ENCODE measurements at regions not wholly inside any gene's neighbourhood (a gene's known extent, or its start where the extent isn't known, plus 50 kb on each side); places are given as distances from the start of the nearest gene placed in this dataset.

- DNase-seq (ENCODE audit: low spot score) = no peak
Observed at GRCh38 chr1:199701726-199702125, 325.8 kb upstream of the NR5A2 start.

GRCh38 chr1:199704231-199704630, 323.3 kb upstream of the NR5A2 start:
- no peak for DNase-seq (ENCODE audit: low spot score)

DNA sequence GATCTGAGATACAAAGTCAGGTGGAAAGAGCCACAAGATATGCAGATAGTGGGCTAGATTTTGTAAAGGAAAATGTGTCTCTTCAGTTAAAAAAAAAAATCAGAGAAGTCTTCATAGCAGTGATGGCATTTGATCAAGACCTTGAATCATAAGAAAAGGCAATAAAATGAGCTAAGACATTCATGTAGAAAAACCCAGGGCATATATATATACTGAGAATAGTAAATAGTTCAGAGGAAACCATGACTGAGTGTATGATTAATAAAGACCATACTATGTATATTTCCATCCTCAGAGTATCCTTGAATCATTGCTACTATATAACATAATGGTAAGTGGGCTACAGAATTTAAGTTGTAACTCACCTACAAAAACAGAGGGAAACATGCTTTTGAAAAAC, 321.7 kb upstream of the NR5A2 start:
- no peak for DNase-seq (ENCODE audit: low spot score)

DNA sequence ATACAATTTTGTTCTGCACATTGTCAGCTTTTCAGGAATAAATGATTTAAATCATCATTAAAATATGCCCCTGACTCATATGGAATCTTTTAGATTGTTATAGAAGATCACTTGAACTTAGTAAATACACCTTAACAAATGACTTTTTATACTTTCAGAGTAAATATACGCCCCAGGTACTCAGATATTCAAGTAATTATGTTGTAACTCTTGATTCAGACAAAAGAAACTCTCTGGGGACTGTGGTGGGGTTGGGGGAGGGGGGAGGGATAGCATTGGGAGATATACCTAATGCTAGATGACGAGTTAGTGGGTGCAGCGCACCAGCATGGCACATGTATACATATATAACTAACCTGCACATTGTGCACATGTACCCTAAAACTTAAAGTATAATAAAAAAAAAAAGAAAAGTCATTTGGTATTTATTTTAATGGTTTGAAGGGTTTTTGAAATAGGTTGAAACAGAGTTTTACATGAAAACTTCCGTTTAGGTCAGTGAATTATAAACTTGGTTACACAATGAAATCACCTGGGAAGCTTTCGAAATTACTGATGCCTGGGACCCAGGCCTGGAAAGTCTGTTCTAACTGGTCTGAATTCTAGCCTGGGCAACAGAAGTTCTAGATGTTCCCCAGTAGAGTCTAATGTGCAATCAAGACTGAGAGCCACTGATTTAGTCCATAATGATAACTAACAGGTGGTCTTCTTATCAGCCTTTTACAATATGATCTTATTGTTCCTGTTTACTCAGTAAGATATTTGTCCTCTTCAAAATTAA, 320.5 kb upstream of the NR5A2 start:
- DNase-seq (ENCODE audit: low spot score) = no peak

GRCh38 chr1:199710974-199711373, 316.5 kb upstream of the NR5A2 start:
- DNase-seq (ENCODE audit: low spot score) = no peak

DNA sequence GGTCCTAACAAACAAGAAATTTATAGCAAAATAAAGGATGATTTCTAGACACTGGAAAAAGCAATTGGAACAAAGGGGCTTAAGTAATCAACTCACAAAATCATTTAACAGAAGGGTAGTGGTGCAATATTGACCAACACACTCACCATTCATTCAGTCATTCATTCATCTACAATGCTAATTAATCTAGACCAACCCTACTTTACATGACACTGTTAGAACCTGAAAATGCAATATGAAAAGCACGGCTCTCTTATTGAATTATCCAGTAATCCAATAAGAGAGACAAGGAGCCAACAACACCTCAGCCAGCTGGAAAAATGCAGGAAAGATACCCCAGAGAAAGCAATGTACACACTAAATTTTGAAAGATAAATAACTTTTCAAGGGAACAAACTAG, 310.8 kb upstream of the NR5A2 start:
- no peak for DNase-seq (ENCODE audit: low spot score)

GRCh38 chr1:199719156-199719842, 308.2 kb upstream of the NR5A2 start:
- DNase-seq (ENCODE audit: low spot score) = peak; percentile 25

GRCh38 chr1:199720496-199720895, 307.0 kb upstream of the NR5A2 start:
- DNase-seq (ENCODE audit: low spot score) = no peak

GRCh38 chr1:199721001-199721400, 306.5 kb upstream of the NR5A2 start:
- DNase-seq (ENCODE audit: low spot score) = no peak

GRCh38 chr1:199723250-199723956, 304.1 kb upstream of the NR5A2 start:
- DNase-seq (ENCODE audit: low spot score) = no peak

DNA sequence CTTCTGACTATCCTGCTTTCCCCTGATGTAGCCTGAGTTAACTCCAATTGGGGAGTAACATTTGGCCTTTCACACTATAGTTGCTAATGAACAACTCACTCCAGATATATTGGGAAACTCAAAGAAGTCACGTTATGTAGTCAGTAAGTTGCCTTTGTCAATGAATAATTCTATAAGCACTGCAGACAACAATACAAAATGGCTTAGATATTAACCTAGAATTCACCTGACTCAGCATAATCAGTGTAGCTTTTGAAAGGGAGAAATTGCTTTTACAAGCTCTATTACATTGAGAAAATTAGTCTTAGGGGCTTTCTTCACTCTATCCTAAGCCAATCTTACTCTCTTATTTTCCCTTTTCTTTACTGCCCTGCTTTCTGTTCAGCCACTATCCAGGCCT, 303.5 kb upstream of the NR5A2 start:
- no peak for DNase-seq (ENCODE audit: low spot score)

DNA sequence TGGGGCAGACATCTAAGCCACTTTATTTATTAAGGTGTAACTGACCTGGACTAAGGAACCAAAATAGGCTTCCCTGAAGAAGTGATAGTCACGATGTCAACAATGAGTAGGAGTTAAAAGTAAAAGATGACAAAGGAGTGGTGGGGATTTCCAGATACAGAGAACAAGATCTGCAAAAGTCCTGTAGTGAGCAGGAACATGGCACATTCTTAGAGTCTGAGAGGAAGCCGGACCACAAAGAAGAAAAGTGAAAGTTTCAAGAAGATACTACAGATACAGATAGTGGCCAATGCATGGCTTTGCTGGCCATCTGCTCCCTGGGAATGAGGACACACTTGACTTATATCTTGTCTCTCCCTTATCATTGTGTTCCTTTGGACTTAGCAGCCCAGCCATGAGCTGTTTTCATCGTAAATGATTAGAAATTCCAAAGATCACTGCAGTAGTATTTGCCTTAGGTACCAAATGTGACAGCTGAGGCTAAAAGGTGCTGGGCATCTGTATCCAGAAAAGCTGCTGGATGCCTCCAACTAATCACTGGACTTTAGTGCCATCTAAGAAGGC, 302.4 kb upstream of the NR5A2 start:
- DNase-seq (ENCODE audit: low spot score) = no peak

DNA sequence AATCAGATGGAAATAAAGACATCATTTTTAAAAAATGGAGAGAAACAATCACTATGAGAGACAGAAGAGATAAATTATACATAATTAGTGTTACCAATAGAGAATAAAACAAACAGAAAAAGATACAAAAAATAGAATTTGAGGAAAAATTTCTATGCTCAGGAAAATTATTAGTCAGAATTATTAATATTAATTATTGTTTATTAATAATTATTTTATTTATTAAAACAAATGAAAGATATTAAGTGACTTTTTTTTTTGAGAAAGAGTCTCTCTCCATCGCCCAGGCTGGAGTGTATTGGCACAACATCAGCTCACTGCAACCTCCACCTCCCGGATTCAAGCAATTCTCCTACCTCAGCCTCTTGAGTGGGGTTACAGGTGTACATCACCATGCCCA, 299.8 kb upstream of the NR5A2 start:
- DNase-seq (ENCODE audit: low spot score) = no peak

GRCh38 chr1:199728345-199728744, 299.2 kb upstream of the NR5A2 start:
- no peak for DNase-seq (ENCODE audit: low spot score)

DNA sequence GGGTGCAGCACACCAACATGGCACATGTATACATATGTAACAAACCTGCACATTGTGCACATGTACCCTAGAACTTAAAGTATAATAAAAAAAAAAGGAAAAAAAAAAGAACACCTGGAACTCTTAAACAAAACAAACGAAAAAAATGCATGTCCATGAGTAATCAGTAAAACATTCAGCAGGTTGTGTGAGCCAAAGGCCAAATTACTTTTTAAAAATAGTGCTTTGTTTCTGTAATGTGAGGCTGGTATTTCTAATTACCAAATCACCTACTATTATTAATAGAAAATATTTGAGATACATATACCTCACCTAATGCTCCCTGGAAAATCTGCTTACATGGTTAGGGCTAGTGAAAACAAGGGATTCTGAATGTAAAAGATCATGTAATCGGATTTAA, 294.4 kb upstream of the NR5A2 start:
- no peak for DNase-seq (ENCODE audit: low spot score)

DNA sequence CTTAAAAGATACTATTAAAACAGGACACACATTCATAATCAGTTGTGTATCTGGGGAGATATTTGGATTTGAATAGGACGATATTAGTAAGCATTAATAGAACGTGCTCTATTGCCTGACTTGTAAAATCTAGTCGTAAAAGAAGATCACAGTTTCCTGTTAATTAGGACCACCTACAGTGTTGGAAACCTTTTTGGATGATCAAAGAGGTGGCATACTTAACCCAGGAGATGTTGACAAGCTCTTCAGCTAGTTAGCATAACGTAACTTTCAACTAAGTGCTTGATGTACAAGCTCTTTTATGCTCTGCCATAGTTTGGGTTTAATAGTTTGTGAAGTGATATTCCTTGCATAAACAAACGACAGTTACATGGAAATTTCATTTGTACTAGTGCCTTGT, 293.3 kb upstream of the NR5A2 start:
- DNase-seq (ENCODE audit: low spot score) = no peak

GRCh38 chr1:199735660-199736059, 291.9 kb upstream of the NR5A2 start:
- DNase-seq (ENCODE audit: low spot score) = no peak

DNA sequence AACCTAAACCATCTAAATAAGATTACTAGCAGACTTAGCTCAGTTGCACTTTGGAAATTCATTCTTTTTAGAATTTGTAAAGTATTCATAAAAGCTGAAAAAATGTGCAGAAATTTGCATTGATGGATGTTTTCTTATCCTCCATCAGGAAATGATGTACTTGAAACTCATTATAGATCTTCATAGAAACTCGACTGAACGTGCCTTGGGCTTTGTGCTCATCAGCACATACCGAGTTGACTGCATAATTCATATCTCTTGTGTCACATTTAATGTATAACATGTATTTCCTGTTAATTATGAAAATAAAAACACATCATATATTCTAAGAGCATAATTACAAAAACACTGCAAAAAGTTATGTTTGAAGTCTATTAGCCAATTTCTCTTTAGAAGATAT, 290.9 kb upstream of the NR5A2 start:
- no peak for DNase-seq (ENCODE audit: low spot score)

DNA sequence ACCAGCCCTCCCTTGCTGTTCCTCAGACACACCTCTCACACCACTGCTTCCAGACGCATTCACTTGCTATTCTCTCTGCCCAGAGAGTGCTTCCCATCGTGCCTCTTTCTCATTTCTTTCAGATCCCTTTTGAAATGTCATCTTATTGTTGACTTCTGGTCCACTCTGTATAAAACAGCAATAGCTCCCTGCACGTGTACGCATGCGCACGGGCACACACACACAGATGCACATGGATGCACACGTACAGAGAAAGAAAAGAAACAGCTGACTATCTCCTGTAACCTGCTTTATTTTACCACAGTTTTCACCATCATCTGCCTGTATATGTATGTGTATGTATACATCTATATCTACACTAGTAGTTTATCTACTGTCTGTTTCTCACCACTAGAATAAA, 285.9 kb upstream of the NR5A2 start:
- no peak for DNase-seq (ENCODE audit: low spot score)

GRCh38 chr1:199742547-199742946, 285.0 kb upstream of the NR5A2 start:
- DNase-seq (ENCODE audit: low spot score) = peak; percentile 37

- no peak for DNase-seq (ENCODE audit: low spot score)
Observed at GRCh38 chr1:199743227-199743626, 284.3 kb upstream of the NR5A2 start.

DNA sequence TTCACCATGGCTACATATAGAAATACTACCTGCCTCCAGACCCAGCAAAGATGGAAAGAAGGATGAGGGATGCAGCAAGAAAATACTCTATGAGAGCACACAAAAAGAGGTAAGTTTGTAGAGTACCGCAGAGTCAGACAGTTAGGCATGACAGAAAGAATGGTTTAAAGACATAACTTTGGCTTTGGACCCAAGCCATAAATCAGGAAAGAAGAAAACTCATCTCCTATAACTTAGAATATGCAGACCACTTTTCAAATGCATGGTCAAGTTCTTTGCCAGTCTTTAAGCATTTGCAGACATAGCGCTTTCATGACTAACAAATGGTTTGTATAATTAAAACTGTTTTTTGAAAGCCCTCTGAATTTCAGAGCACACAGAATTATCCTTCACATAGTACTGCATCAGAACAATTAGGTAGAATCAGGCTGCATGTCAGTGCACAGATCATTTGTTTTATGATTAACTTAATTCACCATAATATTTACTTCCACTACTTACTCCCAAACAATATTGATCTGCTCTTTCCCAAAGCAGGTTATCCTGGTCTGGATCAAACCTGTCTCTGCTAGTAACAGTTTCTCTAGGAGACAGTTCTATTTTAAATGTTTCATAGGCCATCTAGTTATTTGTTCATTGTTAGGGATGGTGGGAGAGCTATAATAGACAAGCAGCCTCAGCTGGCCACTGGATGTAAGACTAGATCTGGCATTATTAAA, 280.7 kb upstream of the NR5A2 start:
- DNase-seq (ENCODE audit: low spot score) = no peak
